GM13977 (cell line): ENCODE measurements at regions not wholly inside any gene's neighbourhood (a gene's known extent, or its start where the extent isn't known, plus 50 kb on each side); places are given as distances from the start of the nearest gene placed in this dataset.

ENCODE experiments used
- DNase-seq: peaks from one replicate; pipeline ENCODE4 v3.0.0; 2012; ENCODE audit warnings: low spot score
- in situ Hi-C: fragments of 300-500 bp; cut with MboI; formaldehyde crosslinking; loops from one replicate; pipeline ENCODE4 v1.12.0; 2022; ENCODE audit warnings: low sequenced_read_pairs, low pct_unique_long_range_greater_than_20kb, mixed read lengths, inconsistent platforms; ENCODE audit not compliant: unreplicated experiment
- TF ChIP-seq, protein P1 (sequence below): IDR thresholded peaks from 2 replicates; pipeline ENCODE4 v1.5.1; 2012; ENCODE audit warnings: mild to moderate bottlenecking, control low read depth; ENCODE audit not compliant: insufficient read depth; ENCODE audit errors: extremely low read depth, missing control alignments

GRCh38 chr11:29669310-29669709 lies 347.5 kb downstream of the KCNA4 start:
- in situ Hi-C loops, result no loop called here
- TF ChIP-seq, protein P1, sequence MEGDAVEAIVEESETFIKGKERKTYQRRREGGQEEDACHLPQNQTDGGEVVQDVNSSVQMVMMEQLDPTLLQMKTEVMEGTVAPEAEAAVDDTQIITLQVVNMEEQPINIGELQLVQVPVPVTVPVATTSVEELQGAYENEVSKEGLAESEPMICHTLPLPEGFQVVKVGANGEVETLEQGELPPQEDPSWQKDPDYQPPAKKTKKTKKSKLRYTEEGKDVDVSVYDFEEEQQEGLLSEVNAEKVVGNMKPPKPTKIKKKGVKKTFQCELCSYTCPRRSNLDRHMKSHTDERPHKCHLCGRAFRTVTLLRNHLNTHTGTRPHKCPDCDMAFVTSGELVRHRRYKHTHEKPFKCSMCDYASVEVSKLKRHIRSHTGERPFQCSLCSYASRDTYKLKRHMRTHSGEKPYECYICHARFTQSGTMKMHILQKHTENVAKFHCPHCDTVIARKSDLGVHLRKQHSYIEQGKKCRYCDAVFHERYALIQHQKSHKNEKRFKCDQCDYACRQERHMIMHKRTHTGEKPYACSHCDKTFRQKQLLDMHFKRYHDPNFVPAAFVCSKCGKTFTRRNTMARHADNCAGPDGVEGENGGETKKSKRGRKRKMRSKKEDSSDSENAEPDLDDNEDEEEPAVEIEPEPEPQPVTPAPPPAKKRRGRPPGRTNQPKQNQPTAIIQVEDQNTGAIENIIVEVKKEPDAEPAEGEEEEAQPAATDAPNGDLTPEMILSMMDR, result no peak
- no peak for DNase-seq

DNA sequence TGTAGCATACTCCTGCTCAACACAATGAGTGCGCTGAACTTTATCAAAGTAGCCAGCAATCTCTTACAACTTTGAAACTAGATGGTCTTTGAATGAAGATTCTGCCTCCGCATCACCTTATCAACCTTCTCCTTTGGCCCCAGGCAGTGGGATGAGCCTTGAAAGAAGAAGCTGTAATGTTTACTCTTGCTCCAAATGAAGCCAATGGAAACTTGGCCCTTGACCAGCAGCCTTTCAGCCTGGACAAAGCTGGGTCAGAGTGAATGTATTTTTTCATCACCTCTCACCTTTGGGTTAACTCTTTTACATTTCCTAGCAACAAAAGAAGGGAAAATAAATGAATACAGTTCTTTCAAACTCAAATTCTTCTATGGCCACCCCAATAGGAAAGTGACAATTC lies 359.1 kb downstream of the KCNA4 start:
- TF ChIP-seq, protein P1, result no peak
- in situ Hi-C loops, result no loop called here
- DNase-seq, result no peak

- TF ChIP-seq, protein P1, result no peak
- in situ Hi-C loops, result no loop called here
Observed at GRCh38 chr11:29656597-29656996, 360.2 kb downstream of the KCNA4 start.

GRCh38 chr11:29645373-29645772 lies 371.5 kb downstream of the KCNA4 start:
- in situ Hi-C loops, result no loop called here
- TF ChIP-seq, protein P1, result no peak
- DNase-seq, result no peak

More at GRCh38 chr11:29656597-29656996, 360.2 kb downstream of the KCNA4 start:
- no peak for DNase-seq

GRCh38 chr11:29641201-29641600 lies 375.6 kb downstream of the KCNA4 start:
- DNase-seq, result no peak
- in situ Hi-C loops, result no loop called here
- TF ChIP-seq, protein P1, result no peak

DNA sequence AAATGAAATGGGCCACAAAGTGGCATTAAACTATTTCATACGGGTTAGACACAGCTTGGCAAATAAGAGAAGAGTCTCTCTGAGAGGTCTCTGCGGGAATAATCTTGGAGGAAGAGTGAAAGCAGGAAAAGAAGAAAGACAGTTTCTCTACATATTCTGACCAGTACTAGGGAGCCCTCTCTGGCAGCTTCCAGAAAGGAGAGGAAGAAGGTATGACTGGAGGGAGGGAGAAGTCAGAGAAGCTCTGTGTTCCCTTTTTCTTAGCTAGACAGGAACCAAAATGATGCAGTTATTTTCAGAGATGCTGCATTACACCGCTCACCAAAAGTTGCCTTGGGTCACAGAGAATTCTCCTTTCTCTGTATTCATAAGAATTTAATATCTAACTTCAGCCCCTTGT lies 382.1 kb downstream of the KCNA4 start:
- in situ Hi-C loops, result no loop called here
- no peak for DNase-seq
- TF ChIP-seq, protein P1, result no peak

- no peak for DNase-seq
- TF ChIP-seq, protein P1, result no peak
- in situ Hi-C loops, result no loop called here
Observed at GRCh38 chr11:29634244-29634643, 382.6 kb downstream of the KCNA4 start.
